ENCODE measurements at regions not wholly inside any gene's neighbourhood (a gene's known extent, or its start where the extent isn't known, plus 50 kb on each side); places are given as distances from the start of the nearest gene placed in this dataset.
A peak's percentile ranks its signal among the peaks of the same experiment; 100 is the strongest.

- Histone ChIP-seq H3K4me1 (ENCODE audit: insufficient read depth, low read length) (no peaks in the 10 kb centered on the region), H3K27me3 (ENCODE audit: insufficient read depth, low read length) (no peaks in the 10 kb centered on the region), H3K36me3 (ENCODE audit: insufficient read depth, low read depth, low read length) (no peaks in the 10 kb centered on the region), H3K4me3 (ENCODE audit: low read length) (no peak overlapping the region), H3K27ac (ENCODE audit: low read length) (no peak overlapping the region), H3K9me3 (ENCODE audit: insufficient read depth, low read depth, low read length) (no peaks in the 10 kb centered on the region), H3K9ac (ENCODE audit: low read depth, low read length) (no peak overlapping the region)
These were observed 73.6 kb upstream of the NBPF3 start for GRCh38 chr1:21366288-21366687.

DNA sequence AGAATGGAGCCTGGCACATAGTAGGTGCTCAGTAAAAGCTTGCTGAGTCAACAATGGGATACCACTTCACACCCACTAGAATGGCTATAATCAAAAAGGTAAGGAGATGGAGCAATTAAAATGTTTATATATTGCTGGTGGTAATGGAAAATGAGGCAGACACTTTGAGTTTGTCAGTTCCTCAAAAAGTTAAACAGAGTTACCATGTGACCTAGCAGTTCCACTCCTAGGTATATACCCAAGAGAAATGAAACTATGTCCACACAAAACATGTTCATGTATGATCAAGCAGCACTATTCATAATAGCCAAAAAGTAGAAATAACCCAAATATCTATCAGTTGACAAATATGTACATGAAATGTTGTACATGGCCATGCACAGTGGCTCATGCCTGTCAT lies 74.8 kb upstream of the ECE1 start:
- Histone ChIP-seq H3K27ac (ENCODE audit: low read length) (no peak overlapping the region), H3K9ac (ENCODE audit: low read depth, low read length) (no peak overlapping the region), H3K9me3 (ENCODE audit: insufficient read depth, low read depth, low read length) (no peaks in the 10 kb centered on the region), H3K4me3 (ENCODE audit: low read length) (no peak overlapping the region), H3K4me1 (ENCODE audit: insufficient read depth, low read length) (no peaks in the 10 kb centered on the region), H3K27me3 (ENCODE audit: insufficient read depth, low read length) (no peaks in the 10 kb centered on the region), H3K36me3 (ENCODE audit: insufficient read depth, low read depth, low read length) (no peaks in the 10 kb centered on the region)

DNA sequence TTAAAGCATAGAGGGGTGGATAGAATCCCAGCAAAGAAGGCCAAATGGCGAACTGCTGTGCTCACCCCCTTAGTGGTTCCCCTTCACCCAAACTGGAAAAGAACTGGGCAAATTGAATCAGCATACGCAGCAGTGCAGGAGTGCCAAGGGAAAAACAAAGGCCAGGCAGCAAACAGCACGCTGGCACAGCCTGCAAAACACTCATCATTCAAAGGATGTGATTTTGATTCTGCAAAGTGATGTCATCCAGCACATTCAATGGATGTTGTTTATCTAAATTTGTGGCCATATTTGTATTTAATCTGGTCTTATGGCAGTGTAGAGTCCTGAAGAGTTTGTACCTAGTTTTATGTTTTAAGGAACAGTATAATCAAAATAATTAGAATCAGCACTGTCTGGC lies 71.8 kb upstream of the ECE1 start:
- Histone ChIP-seq H3K9ac (ENCODE audit: low read depth, low read length) (no peak overlapping the region), H3K4me3 (ENCODE audit: low read length) (no peak overlapping the region), H3K4me1 (ENCODE audit: insufficient read depth, low read length) (no peaks in the 10 kb centered on the region), H3K9me3 (ENCODE audit: insufficient read depth, low read depth, low read length) (no peaks in the 10 kb centered on the region), H3K36me3 (ENCODE audit: insufficient read depth, low read depth, low read length) (no peaks in the 10 kb centered on the region), H3K27ac (ENCODE audit: low read length) (no peak overlapping the region), H3K27me3 (ENCODE audit: insufficient read depth, low read length) (no peaks in the 10 kb centered on the region)

- Histone ChIP-seq H3K36me3 (ENCODE audit: insufficient read depth, low read depth, low read length) (no peaks in the 10 kb centered on the region), H3K9me3 (ENCODE audit: insufficient read depth, low read depth, low read length) (no peaks in the 10 kb centered on the region), H3K9ac (ENCODE audit: low read depth, low read length) (no peak overlapping the region), H3K4me1 (ENCODE audit: insufficient read depth, low read length) (no peaks in the 10 kb centered on the region), H3K27ac (ENCODE audit: low read length) (no peak overlapping the region), H3K4me3 (ENCODE audit: low read length) (no peak overlapping the region), H3K27me3 (ENCODE audit: insufficient read depth, low read length) (no peaks in the 10 kb centered on the region)
These were observed 71.2 kb upstream of the ECE1 start for GRCh38 chr1:21361506-21361905.

DNA sequence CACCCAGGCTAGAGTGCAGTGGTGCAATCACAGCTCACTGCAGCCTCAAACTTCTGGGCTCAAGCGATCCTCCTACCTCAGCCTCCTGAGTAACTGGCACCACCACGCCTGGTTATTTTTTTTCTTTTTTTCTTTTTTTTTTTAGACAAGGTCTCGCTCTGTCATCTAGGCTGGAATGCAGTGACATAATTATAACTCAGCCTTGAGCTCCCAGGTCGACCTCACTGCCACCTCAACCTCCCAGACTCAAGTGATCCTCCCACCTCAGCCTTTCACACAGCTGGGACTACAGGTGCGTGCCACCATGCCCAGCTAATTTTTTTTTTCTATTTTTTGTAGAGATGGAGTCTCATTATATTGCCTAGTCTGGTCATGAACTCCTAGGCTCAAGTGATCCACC lies 66.9 kb upstream of the ECE1 start:
- Histone ChIP-seq H3K36me3 (ENCODE audit: insufficient read depth, low read depth, low read length) (no peaks in the 10 kb centered on the region), H3K4me3 (ENCODE audit: low read length) (no peak overlapping the region), H3K9me3 (ENCODE audit: insufficient read depth, low read depth, low read length) (no peaks in the 10 kb centered on the region), H3K27me3 (ENCODE audit: insufficient read depth, low read length) (no peaks in the 10 kb centered on the region), H3K4me1 (ENCODE audit: insufficient read depth, low read length) (no peaks in the 10 kb centered on the region), H3K9ac (ENCODE audit: low read depth, low read length) (no peak overlapping the region), H3K27ac (ENCODE audit: low read length) (no peak overlapping the region)

- no peaks in the 10 kb centered on the region for H3K9me3 ChIP-seq (ENCODE audit: insufficient read depth, low read depth, low read length)
- no peaks in the 10 kb centered on the region for H3K4me1 ChIP-seq (ENCODE audit: insufficient read depth, low read length)
- no peak overlapping the region; the same call in 1 of the 2 replicates for H3K9ac ChIP-seq (ENCODE audit: low read depth, low read length)
- no peak overlapping the region for H3K4me3 ChIP-seq (ENCODE audit: low read length)
- H3K27me3 ChIP-seq (ENCODE audit: insufficient read depth, low read length), result no peaks in the 10 kb centered on the region
- H3K36me3 ChIP-seq (ENCODE audit: insufficient read depth, low read depth, low read length), result no peaks in the 10 kb centered on the region
- H3K27ac ChIP-seq (ENCODE audit: low read length), result no peak overlapping the region
These were observed 65.7 kb upstream of the ECE1 start for GRCh38 chr1:21355956-21356355.

GRCh38 chr1:21352586-21352985 lies 62.3 kb upstream of the ECE1 start:
- Histone ChIP-seq H3K27ac (ENCODE audit: low read length) (no peak overlapping the region), H3K27me3 (ENCODE audit: insufficient read depth, low read length) (no peaks in the 10 kb centered on the region; the same call in 1 of the 2 replicates), H3K9ac (ENCODE audit: low read depth, low read length) (no peak overlapping the region), H3K36me3 (ENCODE audit: insufficient read depth, low read depth, low read length) (no peaks in the 10 kb centered on the region), H3K4me1 (ENCODE audit: insufficient read depth, low read length) (no peaks in the 10 kb centered on the region), H3K9me3 (ENCODE audit: insufficient read depth, low read depth, low read length) (no peaks in the 10 kb centered on the region), H3K4me3 (ENCODE audit: low read length) (no peak overlapping the region)

DNA sequence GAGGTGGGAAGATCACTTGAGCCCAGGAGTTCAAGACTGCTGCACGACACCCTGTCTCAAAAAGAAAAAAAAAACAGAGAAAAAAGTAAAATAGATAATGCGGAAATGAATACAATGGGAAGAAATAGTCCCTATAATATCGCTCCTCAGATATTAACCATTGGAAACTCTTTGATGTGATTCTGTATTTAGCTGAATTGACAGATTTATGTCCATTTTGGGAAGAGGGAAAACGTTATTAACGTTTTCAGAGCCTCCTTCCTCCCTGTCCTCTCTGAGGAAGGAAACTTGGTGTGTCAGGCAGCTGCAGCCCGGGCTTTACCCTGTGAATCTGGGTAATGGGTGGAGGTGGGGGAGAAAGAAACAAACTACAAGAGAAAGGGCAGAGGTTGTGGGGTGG lies 61.6 kb upstream of the ECE1 start:
- no peaks in the 10 kb centered on the region for H3K36me3 ChIP-seq (ENCODE audit: insufficient read depth, low read depth, low read length)
- peaks cover 5% of the 10 kb centered on the region; the same call in 1 of the 2 replicates for H3K27me3 ChIP-seq (ENCODE audit: insufficient read depth, low read length)
- H3K9ac ChIP-seq (ENCODE audit: low read depth, low read length), result no peak overlapping the region
- H3K9me3 ChIP-seq (ENCODE audit: insufficient read depth, low read depth, low read length), result no peaks in the 10 kb centered on the region
- no peak overlapping the region for H3K4me3 ChIP-seq (ENCODE audit: low read length)
- no peak overlapping the region for H3K27ac ChIP-seq (ENCODE audit: low read length)
- H3K4me1 ChIP-seq (ENCODE audit: insufficient read depth, low read length), result no peaks in the 10 kb centered on the region

GRCh38 chr1:21350202-21350885 lies 60.1 kb upstream of the ECE1 start:
- H3K27ac ChIP-seq (ENCODE audit: low read length), result no peak overlapping the region
- no peaks in the 10 kb centered on the region for H3K9me3 ChIP-seq (ENCODE audit: insufficient read depth, low read depth, low read length)
- no peaks in the 10 kb centered on the region for H3K36me3 ChIP-seq (ENCODE audit: insufficient read depth, low read depth, low read length)
- H3K4me3 ChIP-seq (ENCODE audit: low read length), result no peak overlapping the region
- H3K27me3 ChIP-seq (ENCODE audit: insufficient read depth, low read length), result peaks cover 16% of the 10 kb centered on the region; the same call in 1 of the 2 replicates
- no peak overlapping the region for H3K9ac ChIP-seq (ENCODE audit: low read depth, low read length)
- peaks cover 3% of the 10 kb centered on the region; the same call in 1 of the 2 replicates for H3K4me1 ChIP-seq (ENCODE audit: insufficient read depth, low read length)

GRCh38 chr1:21349693-21350092 lies 59.4 kb upstream of the ECE1 start:
- H3K9ac ChIP-seq (ENCODE audit: low read depth, low read length), result no peak overlapping the region
- peaks cover 3% of the 10 kb centered on the region; the same call in 1 of the 2 replicates for H3K4me1 ChIP-seq (ENCODE audit: insufficient read depth, low read length)
- no peak overlapping the region for H3K4me3 ChIP-seq (ENCODE audit: low read length)
- H3K27me3 ChIP-seq (ENCODE audit: insufficient read depth, low read length), result peaks cover 18% of the 10 kb centered on the region
- H3K9me3 ChIP-seq (ENCODE audit: insufficient read depth, low read depth, low read length), result no peaks in the 10 kb centered on the region
- H3K36me3 ChIP-seq (ENCODE audit: insufficient read depth, low read depth, low read length), result no peaks in the 10 kb centered on the region
- no peak overlapping the region for H3K27ac ChIP-seq (ENCODE audit: low read length)

- peaks cover 3% of the 10 kb centered on the region; the same call in 1 of the 2 replicates for H3K4me1 ChIP-seq (ENCODE audit: insufficient read depth, low read length)
- no peak overlapping the region for H3K9ac ChIP-seq (ENCODE audit: low read depth, low read length)
- H3K9me3 ChIP-seq (ENCODE audit: insufficient read depth, low read depth, low read length), result no peaks in the 10 kb centered on the region
- no peak overlapping the region for H3K27ac ChIP-seq (ENCODE audit: low read length)
- H3K27me3 ChIP-seq (ENCODE audit: insufficient read depth, low read length), result peaks cover 41% of the 10 kb centered on the region
- no peaks in the 10 kb centered on the region for H3K36me3 ChIP-seq (ENCODE audit: insufficient read depth, low read depth, low read length)
- no peak overlapping the region for H3K4me3 ChIP-seq (ENCODE audit: low read length)
These were observed 56.9 kb upstream of the ECE1 start for GRCh38 chr1:21347072-21347581.

GRCh38 chr1:21346365-21347071 lies 56.3 kb upstream of the ECE1 start:
- Histone ChIP-seq H3K4me3 (ENCODE audit: low read length) (peak overlapping the region; percentile 75), H3K9ac (ENCODE audit: low read depth, low read length) (peak overlapping the region; percentile 82; the same call in 1 of the 2 replicates), H3K36me3 (ENCODE audit: insufficient read depth, low read depth, low read length) (no peaks in the 10 kb centered on the region), H3K27me3 (ENCODE audit: insufficient read depth, low read length) (peaks cover 41% of the 10 kb centered on the region), H3K9me3 (ENCODE audit: insufficient read depth, low read depth, low read length) (no peaks in the 10 kb centered on the region), H3K27ac (ENCODE audit: low read length) (no peak overlapping the region), H3K4me1 (ENCODE audit: insufficient read depth, low read length) (peaks cover 3% of the 10 kb centered on the region; the same call in 1 of the 2 replicates)
